HG03460 (cell line): ENCODE measurements at regions not wholly inside any gene's neighbourhood (a gene's known extent, or its start where the extent isn't known, plus 50 kb on each side); places are given as distances from the start of the nearest gene placed in this dataset.
"Not testable (repeated sequence)": the region's sequence is repeated elsewhere in the genome, so short reads cannot be mapped to it uniquely, and the experiment has no call there.

ENCODE experiments used
- ATAC-seq: cut with Tn5 transposase; IDR thresholded peaks from one replicate; pipeline ENCODE4 v1.9.1; 2021; ENCODE audit not compliant: unreplicated experiment

DNA sequence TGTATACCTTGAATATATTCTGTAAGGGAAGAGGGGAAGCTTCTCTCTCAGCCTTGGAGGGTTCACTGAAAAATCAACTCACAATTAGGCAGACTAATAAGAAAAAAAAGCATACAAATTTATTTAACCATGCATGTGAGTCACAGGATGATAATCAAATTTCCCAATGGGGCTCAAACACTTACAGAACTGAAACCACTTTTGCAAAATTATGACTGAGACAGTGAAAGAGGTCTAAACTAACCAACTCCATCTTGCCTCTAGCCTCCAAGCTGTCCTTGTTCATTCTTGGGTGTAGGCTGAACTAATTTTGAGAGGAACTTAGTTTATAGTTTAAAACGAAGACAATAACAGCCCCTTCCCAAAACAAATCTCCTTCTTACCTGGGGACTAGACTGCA is 618.3 kb upstream of the AUTS2 start:
- no peak for ATAC-seq

DNA sequence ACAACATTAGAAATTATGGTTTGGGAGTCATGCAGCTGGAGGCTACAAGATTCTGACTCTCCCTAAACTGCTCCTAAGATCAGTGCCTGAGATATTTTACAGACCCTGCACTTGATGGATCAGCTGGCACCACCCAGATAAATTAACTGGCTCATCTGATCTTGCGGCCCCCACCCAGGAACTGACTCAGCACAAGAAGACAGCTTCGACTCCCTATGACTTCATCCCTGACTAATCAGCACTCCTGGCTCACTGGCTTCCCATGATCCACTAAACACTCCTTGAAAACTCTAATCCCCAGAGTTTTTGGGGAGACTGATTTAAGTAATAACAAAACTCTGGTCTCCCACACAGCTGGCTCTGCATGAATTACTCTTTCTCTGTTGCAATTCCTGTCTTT is 617.8 kb upstream of the AUTS2 start:
- not testable (repeated sequence) for ATAC-seq

DNA sequence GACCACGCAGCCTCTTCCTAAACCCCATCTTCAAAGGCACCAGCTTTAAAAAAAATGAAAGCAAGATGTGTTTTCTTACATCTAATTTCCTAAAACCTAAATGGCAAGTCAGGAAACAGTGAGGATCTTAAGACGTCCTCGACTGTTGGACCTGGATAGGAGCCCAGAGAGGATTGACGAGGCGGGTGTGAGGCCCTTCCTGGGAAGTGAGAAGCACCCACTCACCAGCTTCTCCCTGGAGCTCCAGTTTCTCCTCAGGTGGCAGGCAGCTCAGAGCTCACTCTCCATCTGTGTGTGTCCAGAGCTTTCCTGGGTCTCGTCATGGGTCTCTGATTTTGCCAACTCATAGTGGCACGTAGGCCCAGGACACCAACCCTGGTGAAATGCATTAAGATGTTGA is 614.0 kb upstream of the AUTS2 start:
- ATAC-seq: no peak

DNA sequence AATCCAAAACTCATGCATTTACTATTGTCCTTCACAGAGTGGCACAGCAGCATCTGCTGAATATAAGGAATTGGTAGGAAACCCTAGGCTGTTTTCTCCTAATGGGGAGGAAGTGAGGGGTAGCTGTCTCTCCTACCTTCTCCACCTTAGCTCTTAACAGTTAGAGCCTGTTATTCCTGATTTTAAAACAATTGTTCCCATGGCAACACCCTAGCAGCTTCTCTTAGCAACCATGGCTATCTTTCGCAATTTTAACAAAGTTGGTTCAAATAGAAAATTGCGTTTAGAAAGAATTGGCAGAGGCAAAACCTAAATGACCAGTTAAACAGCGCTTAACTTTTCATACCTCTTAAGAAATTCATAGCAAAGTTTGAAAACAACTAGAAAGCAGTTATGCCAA is 603.4 kb upstream of the AUTS2 start:
- no peak for ATAC-seq

DNA sequence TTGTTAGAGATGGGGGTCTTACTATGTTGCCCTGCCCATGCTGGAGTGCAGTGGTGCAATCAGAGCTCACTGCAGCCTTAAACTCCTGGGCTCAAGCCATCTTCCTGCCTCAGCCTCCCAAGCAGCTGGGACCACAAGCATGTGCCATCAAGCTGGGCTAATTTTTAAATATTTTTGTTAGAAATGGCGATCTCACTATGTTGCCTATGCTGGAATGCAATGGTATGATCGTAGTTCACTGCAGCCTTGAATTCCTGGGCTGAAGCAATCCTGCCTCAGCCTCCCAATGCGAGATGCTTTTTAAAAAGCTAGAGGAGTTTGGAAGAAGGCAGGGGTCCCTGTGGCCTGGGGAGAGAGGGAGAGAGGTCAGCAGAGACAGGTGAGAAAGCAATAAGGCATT is 600.1 kb upstream of the AUTS2 start:
- ATAC-seq: no peak

DNA sequence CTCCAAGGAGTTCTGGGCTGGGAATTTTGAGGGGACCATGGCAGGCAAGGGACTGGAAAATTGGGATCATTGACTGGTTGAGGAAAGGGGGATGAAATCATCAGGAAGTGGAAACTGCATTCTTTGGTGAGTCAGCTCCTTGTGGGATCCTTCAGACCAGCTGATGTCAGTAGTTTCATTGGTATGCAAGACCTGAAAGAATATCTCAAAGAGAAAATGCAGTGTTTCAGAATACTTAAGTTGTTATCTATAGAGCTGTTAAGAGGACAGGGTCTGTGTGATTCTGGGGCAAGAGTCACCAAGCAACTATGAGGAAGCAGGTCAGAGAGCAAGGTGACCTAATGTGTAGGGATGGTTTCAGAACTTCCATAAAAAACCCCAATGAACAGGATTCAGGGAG is 595.9 kb upstream of the AUTS2 start:
- no peak for ATAC-seq

DNA sequence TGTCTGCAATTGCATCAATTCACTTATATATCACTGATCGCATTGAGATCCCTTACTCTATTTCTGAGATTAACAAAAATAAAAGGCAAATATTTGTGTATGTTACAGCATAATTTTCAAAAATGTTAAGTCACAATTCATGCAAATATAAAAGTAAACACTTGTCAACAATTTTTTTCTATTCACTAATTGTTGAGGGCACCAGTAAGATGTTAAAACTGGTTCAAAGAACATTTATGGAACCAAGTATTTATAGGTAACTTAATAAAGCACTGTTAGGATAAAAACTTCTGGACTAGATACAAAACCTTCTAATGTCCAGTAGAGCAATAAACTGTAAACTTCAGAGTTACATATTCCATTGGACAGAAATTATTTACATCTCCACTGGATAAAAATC is 586.1 kb upstream of the AUTS2 start:
- ATAC-seq: no peak

DNA sequence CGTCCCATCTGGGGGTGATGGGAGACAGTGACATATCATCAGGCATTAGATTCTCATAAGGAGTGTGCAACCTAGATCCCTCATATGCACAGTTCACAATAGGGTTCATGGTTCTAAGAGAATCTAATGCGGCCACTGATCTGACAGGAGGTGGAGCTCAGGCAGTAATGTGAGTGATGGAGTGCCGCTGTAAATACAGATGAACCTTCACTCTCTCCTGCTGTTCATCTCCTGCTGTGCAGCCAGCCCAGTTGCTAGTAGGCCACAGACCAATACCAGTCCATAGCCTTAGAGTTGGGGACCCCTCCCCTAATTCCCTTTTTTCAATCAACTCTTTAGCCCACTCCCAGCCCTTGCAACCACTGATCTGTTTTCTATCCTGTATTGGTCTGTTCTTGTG is 581.1 kb upstream of the AUTS2 start:
- ATAC-seq: no peak

DNA sequence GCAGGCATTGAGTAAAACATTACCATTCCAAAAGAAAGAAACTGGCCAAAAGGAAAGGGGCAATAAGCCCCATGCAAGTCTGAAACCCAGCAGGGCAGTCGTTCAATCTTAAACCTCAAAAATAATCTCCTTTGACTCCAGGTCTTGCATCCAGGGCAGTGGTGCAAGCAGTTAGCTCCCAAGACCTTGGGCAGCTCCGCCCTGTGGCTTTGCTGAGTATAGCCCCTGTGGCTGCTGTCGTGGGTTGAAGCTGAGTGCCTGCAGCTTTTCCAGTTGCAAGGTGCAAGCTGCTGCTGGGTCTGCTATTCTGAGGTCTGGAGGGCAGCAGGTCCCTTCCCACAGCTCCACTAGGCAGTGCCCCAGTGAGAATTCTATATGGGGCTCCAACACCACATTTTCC is 580.1 kb upstream of the AUTS2 start:
- ATAC-seq: no peak

DNA sequence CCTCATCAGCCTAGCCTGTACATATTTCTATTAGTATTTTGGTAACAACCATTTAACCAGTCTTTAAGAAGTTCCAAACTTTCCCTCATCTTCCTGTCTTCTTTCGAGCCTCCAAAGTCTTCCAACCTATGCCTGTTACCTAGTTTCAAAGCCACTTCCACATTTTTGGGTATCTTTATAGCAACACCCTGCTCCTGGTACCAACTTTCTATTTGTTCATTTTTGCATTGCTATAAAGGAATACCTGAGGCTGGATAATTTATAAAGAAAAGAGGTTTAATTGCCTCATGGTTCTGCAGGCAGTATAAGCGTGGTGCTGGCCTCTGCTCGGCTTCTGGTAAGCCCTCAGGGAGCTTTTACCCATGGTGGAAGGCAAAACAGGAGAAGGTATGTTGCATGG is 578.8 kb upstream of the AUTS2 start:
- no peak for ATAC-seq

DNA sequence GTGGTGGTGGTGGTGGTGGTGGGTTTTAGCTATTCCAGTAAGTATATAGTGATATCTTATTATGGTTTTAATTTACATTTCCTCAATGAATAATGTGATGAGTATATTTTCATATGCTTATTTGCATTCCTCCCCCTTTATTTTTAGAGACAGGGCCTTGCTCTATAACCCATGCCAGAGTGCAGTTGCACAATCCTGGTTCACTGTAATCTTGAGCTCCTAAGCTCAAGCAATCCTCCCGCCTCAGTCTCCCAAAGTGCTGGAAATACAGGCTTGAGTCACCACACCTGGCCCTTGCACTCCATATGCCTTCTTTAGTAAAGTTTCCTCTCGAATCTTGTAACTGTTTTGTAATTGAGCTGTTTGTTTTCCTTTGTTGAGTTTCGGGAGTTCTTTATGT is 577.7 kb upstream of the AUTS2 start:
- no peak for ATAC-seq

DNA sequence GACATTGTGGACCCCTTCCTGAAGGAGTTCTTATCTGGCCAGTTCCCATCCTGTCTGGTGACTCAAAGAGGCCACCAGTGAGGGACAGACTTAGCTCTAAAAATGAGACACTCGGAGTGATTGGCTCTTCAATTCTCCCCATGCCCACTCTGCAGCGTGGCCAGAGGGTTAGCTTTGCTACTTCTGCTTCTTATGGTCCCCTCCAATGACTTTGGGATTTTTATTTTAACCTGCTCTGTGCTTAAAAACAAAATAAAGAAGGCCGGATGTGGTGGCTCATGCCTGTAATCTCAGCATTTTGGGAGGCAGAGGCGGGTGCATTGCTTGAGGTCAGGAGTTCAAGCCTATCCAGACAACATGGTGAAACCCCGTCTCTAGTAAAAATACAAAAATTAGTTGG is 573.0 kb upstream of the AUTS2 start:
- ATAC-seq: no peak

DNA sequence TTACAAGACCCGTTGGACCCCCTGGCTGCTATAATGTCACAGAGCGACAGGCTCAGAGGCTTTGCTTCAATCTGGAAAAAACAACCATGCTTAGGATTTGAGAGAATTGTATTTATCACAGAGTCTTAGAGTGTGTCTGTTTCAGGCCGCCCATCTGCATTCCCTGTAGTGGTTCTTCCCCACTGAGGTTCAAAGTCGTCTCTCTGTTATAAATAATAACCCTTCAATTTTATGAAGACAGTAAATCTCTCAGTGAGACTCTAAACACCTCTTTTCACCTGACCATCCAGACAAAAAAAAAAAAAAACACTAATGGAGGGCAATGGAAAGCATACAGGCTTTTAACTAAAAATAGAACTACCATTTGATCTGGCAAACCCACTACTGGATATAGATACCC is 565.4 kb upstream of the AUTS2 start:
- no peak for ATAC-seq

DNA sequence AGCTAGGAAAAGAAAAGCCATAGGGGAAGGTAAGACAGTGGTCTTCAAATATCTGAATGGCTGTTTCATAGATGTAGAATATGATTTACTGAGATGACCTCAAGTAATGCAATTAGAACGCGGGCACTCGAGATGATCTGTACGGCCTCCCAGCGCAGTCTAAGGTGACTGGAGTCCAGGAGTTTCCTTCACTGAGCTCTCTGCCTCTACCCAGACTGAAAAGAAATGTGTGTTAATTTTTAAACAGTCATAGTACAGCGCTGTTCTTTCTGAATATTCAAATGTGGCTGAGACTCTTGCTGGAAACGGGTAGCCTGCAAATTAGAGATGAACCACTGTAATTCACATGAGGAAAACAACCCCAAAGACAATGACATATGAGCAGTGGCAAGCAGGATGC is 562.4 kb upstream of the AUTS2 start:
- no peak for ATAC-seq

DNA sequence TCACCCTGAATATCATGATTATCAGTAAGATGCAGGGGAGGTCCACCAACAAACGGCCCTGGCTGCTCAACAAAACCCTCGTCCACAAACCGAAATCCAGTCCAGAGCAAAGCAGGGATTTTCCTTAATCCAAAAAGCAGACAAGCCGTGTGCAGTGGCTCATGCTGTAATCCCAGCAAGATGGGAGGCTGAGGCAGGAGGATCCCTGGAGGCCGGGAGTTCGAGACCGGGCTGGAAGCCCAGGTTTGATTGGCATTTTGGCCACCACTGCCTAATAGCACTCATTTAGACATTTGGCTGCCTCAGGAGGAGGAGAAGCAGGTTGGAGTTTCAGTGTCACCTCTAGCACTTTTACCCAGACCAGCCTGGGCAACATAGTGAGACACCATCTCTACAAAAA is 562.0 kb upstream of the AUTS2 start:
- ATAC-seq: no peak

DNA sequence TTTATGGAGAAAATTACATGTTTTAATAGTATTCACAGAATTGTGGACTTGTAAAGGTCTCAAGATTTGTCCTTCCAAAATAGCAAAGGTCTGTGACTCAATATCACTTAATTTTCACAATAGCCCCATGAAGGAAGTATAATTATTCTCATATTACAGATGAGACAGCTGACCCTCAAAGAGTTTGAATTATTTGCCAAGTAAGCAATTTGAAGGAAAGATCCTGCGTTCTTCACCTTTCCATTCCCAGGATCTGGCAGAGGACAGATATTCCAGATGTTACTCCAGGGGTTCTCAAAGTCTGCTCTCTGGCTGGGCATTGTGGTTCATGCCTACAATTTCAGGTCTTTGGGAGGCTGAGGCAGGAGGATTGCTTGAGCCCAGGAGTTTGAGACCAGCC is 559.4 kb upstream of the AUTS2 start:
- ATAC-seq: no peak

DNA sequence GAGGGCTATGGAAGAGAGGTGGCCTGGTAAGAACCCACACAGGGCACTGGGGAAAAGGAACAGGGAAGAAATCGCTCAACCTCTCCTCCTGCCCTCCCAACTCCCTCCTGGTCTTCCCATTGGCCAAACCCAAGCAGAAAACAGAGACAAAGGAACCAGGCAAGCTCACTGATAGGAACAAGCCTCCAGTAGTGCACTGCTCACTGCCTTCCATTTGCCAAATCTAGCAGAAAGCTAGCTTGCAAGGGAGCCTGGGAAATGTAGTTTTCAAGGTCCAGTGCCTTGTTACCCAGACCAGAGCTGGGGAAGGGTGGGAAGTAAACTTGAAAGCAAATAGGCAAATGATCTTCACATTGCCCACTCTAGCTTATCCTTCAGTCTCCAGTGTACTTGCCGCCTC is 556.1 kb upstream of the AUTS2 start:
- ATAC-seq: no peak

DNA sequence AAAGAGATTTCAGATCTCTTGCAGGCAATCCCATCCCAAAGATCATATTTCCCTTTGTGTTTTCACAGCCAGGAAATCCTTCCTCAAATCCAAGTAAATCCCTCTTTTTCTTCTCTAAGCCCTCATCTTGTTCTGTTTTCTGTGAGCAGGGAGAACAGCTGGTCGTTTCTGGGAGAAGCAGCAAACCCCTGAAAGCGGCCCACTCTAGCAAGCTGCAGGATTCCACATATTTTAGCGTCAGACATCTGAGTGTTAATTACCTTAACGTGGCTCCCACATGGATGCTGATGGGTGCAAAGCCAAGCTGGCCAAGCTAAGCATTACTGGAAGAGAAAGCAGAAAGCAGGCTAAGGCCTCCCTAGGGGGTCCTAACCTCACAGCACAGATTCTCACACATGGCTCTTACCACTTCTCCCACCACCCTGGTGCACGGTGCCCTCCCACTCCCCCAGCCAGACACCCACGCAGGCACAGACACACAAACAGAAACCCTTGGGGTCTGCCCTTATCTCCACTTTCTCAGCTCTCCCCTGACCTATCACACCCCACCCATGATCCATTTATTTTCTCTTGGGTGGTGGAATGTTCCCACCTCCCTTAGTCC is 551.0 kb upstream of the AUTS2 start:
- ATAC-seq: no peak

DNA sequence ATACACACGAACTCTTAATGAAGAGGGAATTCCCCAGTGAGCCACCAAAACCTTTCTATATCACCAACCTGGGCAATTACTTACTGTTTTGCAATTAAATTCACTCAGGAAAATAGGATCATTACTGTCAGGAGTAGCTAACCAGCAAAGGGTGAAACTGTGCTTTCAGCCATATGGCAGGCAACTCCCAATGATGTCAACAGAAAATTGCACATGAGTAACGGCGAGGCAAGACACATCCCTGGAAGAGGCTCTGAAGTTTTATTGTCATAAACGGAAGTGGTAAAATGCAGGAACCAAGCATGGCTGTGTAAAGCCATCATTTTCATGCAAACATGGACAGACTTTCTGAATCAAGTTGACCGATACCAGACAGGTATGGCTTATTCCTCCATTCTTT is 548.9 kb upstream of the AUTS2 start:
- ATAC-seq: no peak

DNA sequence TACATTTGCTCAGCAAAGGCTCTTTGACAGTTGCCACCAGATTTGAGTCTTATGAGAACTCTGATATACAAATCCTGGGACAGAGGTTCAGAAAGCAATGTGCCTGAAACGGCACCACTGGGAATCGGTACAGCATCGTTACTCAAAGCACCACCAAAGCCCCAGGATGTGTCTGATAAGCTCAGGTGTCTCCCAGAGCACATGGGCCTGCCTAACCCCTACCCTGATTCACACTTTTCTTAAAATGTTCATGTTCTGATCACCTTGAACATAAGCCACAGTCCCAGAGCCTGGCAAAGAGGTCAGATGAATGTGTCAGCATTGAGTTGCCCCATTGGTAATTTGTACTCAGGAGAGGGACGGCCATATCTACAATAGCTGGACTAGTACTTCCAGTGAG is 545.8 kb upstream of the AUTS2 start:
- no peak for ATAC-seq

DNA sequence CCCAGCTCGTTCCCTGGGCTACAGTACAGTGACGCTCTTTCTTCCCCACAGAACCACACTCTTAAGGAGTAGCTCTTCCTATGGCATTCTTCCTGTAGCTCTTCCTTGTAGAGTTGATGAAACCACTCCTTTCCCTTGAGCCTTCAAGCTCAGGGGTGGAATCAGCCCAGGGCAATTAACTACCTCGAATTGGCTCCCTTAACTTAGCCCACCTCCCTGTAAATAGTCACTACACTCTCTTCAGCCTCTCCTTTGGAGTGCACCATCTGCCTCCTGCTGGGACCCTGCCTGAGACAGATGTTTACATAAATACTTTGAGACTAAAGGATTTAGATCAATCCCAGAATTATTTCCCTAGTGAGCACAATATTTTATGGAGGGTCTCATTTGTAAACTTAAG is 537.8 kb upstream of the AUTS2 start:
- no peak for ATAC-seq

DNA sequence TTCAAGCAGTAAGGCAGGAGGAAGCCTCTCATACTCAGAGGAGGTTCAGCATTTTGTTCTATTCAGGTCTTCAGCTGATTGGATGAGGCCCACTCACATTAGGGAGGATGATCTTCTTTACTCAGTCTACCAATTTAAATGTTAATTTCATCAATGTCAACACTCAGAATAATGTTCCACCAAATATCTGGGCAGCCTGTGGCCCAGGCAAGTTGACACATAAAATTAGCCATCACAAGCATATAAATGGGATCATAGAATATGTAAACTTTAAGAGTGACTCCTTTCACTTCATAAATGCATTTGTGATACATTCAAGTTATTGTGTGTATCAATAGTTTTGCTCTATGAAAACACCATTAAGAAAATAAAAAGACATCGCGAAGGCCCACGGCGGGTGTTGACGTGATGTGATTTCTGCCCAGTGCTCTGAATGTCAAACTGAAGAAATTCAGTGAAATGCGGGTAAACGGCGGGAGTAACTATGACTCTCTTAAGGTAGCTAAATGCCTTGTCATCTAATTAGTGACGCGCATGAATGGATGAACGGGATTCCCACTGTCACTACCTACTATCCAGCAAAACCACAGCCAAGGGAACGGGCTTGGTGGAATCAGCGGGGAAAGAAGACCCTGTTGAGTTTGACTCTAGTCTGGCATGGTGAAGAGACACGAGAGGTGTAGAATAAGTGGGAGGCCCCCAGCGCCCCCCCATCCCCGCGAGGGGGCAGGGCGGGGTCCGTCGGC is 536.1 kb upstream of the AUTS2 start:
- no peak for ATAC-seq

DNA sequence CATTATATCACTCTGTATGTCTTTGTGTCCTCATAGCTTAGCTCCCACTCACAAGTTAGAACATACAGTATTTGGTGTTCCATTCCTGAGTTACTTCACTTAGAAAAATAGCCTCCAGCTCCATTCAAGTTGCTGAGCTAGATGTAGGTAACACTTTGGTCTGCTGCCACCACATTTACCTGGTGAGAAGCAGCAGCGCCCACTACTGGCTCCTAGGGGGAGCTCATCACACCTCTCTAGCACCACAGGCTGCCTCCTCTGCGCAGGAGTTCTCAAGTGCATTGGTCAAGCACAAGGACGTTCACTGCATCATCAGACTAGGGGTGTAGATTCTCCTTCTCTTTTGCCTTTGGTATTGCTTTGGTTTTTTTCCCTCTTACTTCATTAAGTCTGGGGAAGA is 530.9 kb upstream of the AUTS2 start:
- no peak for ATAC-seq
